Heart left ventricle (tissue), 16 donors: ENCODE measurements at regions not wholly inside any gene's neighbourhood (a gene's known extent, or its start where the extent isn't known, plus 50 kb on each side); places are given as distances from the start of the nearest gene placed in this dataset.

Experiments used
- ATAC-seq, 4 donors: fragments of 200-7000 bp; cut with Tn5 transposase; one replicate each; pipeline ENCODE4 v1.9.1; 2020 to 2022; ENCODE audit warnings: moderate library complexity in 4 of 4, mild to moderate bottlenecking in 3 of 4, moderate number of reproducible peaks in 1 of 4
- DNase-seq, 5 donors: peaks; one replicate each; pipeline ENCODE4 v3.0.0-alpha.2; 2020
- H3K27ac ChIP-seq, 12 donors: fragments of 200-600 bp; sonication (generic) in 4 of 12; one replicate each; pipeline versions ENCODE4 v1.5.0 to v1.8.0; 2016 to 2022; ENCODE audit warnings: mild to moderate bottlenecking in 2 of 12
- H3K27me3 ChIP-seq, 9 donors: fragments of 200-600 bp; sonication (generic) in 2 of 9; one replicate each; pipeline versions ENCODE4 v1.5.1 to v1.8.0; 2016 to 2022; ENCODE audit warnings: mild to moderate bottlenecking in 3 of 9
- H3K36me3 ChIP-seq, 9 donors: fragments of 200-600 bp; sonication (generic) in 2 of 9; one replicate each; pipeline versions ENCODE4 v1.5.0 to v1.8.0; 2018 to 2022; ENCODE audit warnings: mild to moderate bottlenecking in 2 of 9
- H3K4me1 ChIP-seq, 12 donors: fragments of 200-600 bp; sonication (generic) in 4 of 12; one replicate each; pipeline versions ENCODE4 v1.5.0 to v1.8.0; 2016 to 2022; ENCODE audit warnings: mild to moderate bottlenecking in 3 of 12
- H3K4me3 ChIP-seq, 12 donors: fragments of 200-600 bp; sonication (generic) in 4 of 12; one replicate each; pipeline versions ENCODE4 v1.5.0 to v1.8.0; 2017 to 2022; ENCODE audit warnings: mild to moderate bottlenecking in 9 of 12, moderate library complexity in 4 of 12
- H3K9me3 ChIP-seq, 12 donors: fragments of 200-600 bp; sonication (generic) in 4 of 12; one replicate each; pipeline versions ENCODE4 v1.5.0 to v1.8.0; 2016 to 2022; ENCODE audit warnings: mild to moderate bottlenecking in 1 of 12
- POLR2A ChIP-seq, 2 donors: fragments of 450-650 bp; IDR thresholded peaks; one replicate each; pipeline ENCODE4 v1.6.1; 2017; ENCODE audit warnings: antibody characterized with exemption in 2 of 2, mild to moderate bottlenecking in 2 of 2, moderate library complexity in 2 of 2
- WGBS, 4 donors: extraction: QIAGEN DNeasy Blood & Tissue Kit in 2 of 4; methylation state at CpG; one replicate each; pipeline versions ENCODE4 v1.1.5 to v1.1.7; 2013 to 2018; 5-methylcytosine and 5-hydroxymethylcytosine counted together
- intact Hi-C, 10 donors: fragments of 100-400 bp; cut with DNase I; formaldehyde crosslinking; loops; one replicate each; pipeline versions ENCODE4 v1.11.1 to v1.14.2; 2022
- TF ChIP-seq, protein P1 (sequence below), 12 donors: fragments of 200-600 bp; sonication (generic) in 4 of 12; IDR thresholded peaks; one replicate each; pipeline versions ENCODE4 v1.5.0 to v1.8.0; 2018 to 2022; ENCODE audit warnings: antibody characterized with exemption in 12 of 12, mild to moderate bottlenecking in 5 of 12
- donor health status: ischemic (EF 13 %, LVEDD 7.1; RV severe dilation, severe dysfunction).
- donor health status: healthy with polysubstance abuse.
- donor health status: DM: no; HTN: yes; CAD: no.
- donor health status: DM: no; HTN: no; CAD: no.
- donor health status: ischemic (EF 25% LVEDD 6.9; RV normal size, moderate dysfunction).
- donor health status: ischemic (EF 25% LVEDD 5.7; RV mildly dilated, moderate dysfunction).
- donor health status: healthy.
- donor health status: DM: yes; HTN: yes; CAD: no.
- donor health status: ischemic (EF 35%, LVEDD 5.7; RV mildly dilated, moderate dysfunction).
- donor health status: nonischemic (EF 11% LVEDD 7.7; RV severe dilation, severe dysfunction).
- donor health status: DM: yes; HTN: yes; CAD: no.
- donor health status: PGD.
- donor health status: ischemic (EF 29% LVEDD 5.4; RV normal size, mild dysfunction).
- donor health status: nonischemic (EF 23%, LVEDD 6.1; RV moderate dilation, normal function).

DNA sequence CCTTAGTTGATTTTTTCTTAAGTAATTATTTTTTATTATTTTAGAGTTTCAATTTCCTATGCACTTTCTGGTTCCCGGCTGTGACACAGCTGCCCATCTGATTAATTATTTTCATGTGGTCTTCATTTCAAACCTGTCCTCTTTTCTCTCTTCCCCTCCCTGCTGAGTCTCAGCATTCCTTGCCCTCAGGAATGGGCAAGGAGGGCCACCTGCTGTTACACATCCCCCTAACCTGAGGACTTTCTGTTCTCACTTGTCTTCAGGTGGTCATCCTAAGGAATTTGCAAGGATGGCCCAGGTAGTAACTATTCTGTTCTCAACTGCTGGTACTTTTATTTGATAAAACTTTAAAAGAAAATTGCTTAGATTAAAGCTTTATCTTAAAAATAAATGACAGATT is 545.0 kb downstream of the OTOL1 start:
- ATAC-seq (no peak), DNase-seq (no peak)
- Histone ChIP-seq H3K9me3 (no peaks in the 10 kb centered on the region), H3K36me3 (no peaks in the 10 kb centered on the region), H3K27ac (no peak overlapping the region), H3K4me1 (no peaks in the 10 kb centered on the region), H3K27me3 (no peaks in the 10 kb centered on the region), H3K4me3 (no peak overlapping the region)
- TF ChIP-seq POLR2A (IDR thresholded peaks at IDR 0.05) = no peak
- TF ChIP-seq, protein P1, sequence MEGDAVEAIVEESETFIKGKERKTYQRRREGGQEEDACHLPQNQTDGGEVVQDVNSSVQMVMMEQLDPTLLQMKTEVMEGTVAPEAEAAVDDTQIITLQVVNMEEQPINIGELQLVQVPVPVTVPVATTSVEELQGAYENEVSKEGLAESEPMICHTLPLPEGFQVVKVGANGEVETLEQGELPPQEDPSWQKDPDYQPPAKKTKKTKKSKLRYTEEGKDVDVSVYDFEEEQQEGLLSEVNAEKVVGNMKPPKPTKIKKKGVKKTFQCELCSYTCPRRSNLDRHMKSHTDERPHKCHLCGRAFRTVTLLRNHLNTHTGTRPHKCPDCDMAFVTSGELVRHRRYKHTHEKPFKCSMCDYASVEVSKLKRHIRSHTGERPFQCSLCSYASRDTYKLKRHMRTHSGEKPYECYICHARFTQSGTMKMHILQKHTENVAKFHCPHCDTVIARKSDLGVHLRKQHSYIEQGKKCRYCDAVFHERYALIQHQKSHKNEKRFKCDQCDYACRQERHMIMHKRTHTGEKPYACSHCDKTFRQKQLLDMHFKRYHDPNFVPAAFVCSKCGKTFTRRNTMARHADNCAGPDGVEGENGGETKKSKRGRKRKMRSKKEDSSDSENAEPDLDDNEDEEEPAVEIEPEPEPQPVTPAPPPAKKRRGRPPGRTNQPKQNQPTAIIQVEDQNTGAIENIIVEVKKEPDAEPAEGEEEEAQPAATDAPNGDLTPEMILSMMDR (IDR thresholded peaks at IDR 0.05) = no peak
- 79 to 86% (median 83%) methylated on average over 1 of the region's 1 CpG for WGBS, 4 donors
- intact Hi-C loops = no loop called here

DNA sequence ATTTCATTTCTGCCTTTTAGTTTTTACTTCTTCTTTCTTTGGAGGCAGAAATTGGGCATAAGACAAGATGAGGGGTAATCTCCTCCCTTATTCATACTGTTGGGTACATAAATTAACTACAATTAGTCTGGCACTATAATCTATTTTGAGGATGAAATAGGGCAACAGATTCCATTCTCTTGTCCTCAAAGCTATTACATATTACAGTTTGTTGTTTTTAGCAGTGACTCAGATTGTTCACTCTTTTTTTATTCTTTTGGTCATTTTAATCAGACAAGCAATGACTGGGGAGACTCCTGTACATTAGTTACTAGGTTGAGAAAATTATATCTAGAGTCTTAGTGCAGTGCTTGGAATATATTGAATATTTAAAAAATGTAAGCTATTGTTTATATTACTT is 556.0 kb downstream of the OTOL1 start:
- Histone ChIP-seq H3K27ac (no peak overlapping the region), H3K36me3 (no peaks in the 10 kb centered on the region), H3K9me3 (no peaks in the 10 kb centered on the region), H3K4me3 (no peak overlapping the region), H3K4me1 (no peaks in the 10 kb centered on the region), H3K27me3 (no peaks in the 10 kb centered on the region)
- intact Hi-C loops = no loop called here
- ATAC-seq = no peak
- TF ChIP-seq POLR2A (IDR thresholded peaks at IDR 0.05) = no peak
- TF ChIP-seq, protein P1 (IDR thresholded peaks at IDR 0.05) = no peak
- no peak for DNase-seq

DNA sequence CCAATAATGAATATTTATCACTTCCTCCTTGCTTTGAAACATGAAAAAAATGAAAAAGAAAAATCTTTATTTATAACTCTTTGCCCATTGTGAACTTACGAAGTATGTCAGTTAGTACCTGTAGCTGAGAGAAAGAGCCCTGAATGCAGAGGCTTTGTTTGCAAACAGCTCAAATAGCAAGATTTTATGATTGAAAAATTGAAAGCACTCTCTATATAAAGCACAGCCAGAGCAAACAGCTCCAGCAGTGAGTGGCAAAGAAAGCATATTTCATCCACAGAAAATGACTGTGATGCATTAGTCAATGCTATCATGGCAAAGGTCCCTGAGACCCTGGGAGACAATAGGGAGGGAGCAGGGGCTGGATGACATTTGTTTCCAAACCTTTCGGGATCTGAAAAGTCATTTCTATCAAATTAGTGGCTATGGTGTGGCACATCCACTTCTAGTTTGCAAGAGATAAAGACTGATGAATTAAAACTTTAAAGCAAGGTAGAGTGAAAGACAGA is 576.1 kb downstream of the OTOL1 start:
- 62 to 85% (median 79%) methylated on average over 2 of the region's 2 CpGs for WGBS, 4 donors
- ATAC-seq = no peak

DNA sequence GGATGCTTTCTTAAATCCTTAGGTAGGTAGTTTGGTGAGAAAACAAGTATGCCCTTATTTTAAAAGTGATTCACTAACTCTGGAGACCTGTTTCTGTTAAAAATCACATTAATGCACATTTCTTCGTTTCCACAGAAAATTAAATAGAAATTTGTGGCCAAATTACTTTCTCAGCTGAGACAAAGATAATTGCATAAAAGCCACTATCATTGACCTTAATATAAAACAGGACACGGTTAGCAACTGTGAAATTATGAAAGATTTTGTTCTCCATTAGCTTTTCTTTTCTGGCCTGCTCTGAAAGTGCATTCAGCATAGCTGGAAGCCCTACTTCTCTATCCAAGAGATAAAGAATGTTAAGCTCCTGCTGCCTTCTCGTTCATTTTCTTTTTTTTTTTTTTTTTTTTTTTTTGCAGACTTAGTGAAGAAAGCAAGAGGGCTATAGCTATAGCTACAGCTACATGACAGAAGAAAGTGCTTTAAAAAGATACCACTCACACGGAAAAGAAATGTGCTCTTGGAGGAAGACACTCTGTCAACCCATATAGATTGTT is 576.9 kb downstream of the OTOL1 start:
- Histone ChIP-seq H3K36me3 (no peaks in the 10 kb centered on the region), H3K27me3 (no peaks in the 10 kb centered on the region), H3K9me3 (no peaks in the 10 kb centered on the region), H3K4me1 (no peaks in the 10 kb centered on the region), H3K4me3 (no peak overlapping the region), H3K27ac (no peak overlapping the region)
- no peak for TF ChIP-seq POLR2A (IDR thresholded peaks at IDR 0.05)
- no peak for DNase-seq
- no peak for ATAC-seq
- WGBS, 4 donors = 42 to 55% (median 46%) methylated on average over 4 of the region's 4 CpGs
- intact Hi-C loops = no loop called here

More for the DNA sequence above, 576.1 kb downstream of the OTOL1 start:
- H3K36me3 ChIP-seq = no peaks in the 10 kb centered on the region
- no peaks in the 10 kb centered on the region for H3K4me1 ChIP-seq
- H3K4me3 ChIP-seq = no peak overlapping the region
- DNase-seq = no peak
- TF ChIP-seq, protein P1 (IDR thresholded peaks at IDR 0.05) = no peak
- no peak for TF ChIP-seq POLR2A (IDR thresholded peaks at IDR 0.05)
- no peak overlapping the region for H3K27ac ChIP-seq
- no peaks in the 10 kb centered on the region for H3K27me3 ChIP-seq
- intact Hi-C loops = no loop called here
- H3K9me3 ChIP-seq = no peaks in the 10 kb centered on the region

- no peaks in the 10 kb centered on the region for H3K36me3 ChIP-seq
- H3K9me3 ChIP-seq = no peaks in the 10 kb centered on the region
- H3K4me1 ChIP-seq = no peaks in the 10 kb centered on the region
- no peak overlapping the region for H3K27ac ChIP-seq
- DNase-seq (no peak), ATAC-seq (no peak)
- 63 to 74% (median 69%) methylated on average over 3 of the region's 3 CpGs for WGBS, 4 donors
- TF ChIP-seq, protein P1 (IDR thresholded peaks at IDR 0.05) = no peak
- no peak for TF ChIP-seq POLR2A (IDR thresholded peaks at IDR 0.05)
- H3K4me3 ChIP-seq = no peak overlapping the region
- H3K27me3 ChIP-seq = no peaks in the 10 kb centered on the region
- intact Hi-C loops = no loop called here
These were observed 580.5 kb downstream of the OTOL1 start for GRCh38 chr3:162077108-162077507.
